ENCODE measurements at regions not wholly inside any gene's neighbourhood (a gene's known extent, or its start where the extent isn't known, plus 50 kb on each side); places are given as distances from the start of the nearest gene placed in this dataset.

DNA sequence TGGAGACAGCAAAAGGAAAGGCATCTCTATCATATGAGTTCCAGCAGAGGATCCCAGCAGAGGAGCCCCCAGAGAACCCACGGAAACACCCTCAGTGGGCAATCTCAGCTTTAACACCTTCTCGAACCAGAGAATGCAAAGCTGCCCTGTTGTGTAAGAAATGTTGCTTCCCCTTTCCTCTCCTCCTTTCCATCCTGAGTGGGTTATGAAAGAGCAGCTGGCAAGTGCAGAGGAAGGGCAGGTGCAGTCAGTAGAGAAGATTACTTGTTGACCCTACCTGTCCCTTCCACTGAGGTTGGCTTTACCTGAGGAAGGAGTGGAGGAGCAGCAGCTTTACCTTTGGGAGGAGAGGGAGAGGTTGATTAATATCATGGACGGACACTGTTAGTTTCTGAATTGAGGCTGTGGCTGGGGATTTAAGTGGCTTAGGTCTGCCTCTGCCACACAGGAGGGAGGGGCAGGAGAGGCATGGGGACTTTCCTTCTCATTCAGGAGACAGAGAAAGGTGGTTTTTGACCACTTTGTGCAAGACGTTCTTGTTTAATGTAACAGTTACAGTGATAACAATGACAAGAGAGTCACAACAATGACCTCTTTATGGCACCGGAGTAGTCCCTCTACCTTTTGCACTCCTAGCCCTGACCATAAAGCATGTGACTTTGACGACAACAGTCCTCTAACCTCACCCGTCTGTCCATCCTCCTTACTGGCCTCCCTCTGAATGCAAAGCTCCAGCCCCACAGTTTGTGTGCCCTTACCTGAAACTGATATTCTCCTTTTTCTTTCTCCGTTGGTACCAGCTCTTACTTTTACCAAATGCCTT lies 254.8 kb downstream of the NSG2 start:
- TF ChIP-seq CTCF (IDR thresholded peaks at IDR 0.05) = no peak
- no peak for TF ChIP-seq EZH2phosphoT487 (IDR thresholded peaks at IDR 0.05)
- TF ChIP-seq EZH2 (IDR thresholded peaks at IDR 0.05) = no peak

Data from neural progenitor cell (in vitro differentiated cells).